GM12873 (cell line): ENCODE measurements at regions not wholly inside any gene's neighbourhood (a gene's known extent, or its start where the extent isn't known, plus 50 kb on each side); places are given as distances from the start of the nearest gene placed in this dataset.

Source experiments
- CTCF ChIP-seq: IDR thresholded peaks from 2 replicates; pipeline ENCODE4 v1.5.1; 2012; ENCODE audit warnings: low read depth, mild to moderate bottlenecking, moderate library complexity, low read length, control low read depth; ENCODE audit not compliant: insufficient read depth; ENCODE audit errors: missing control alignments

GRCh38 chr2:144905956-144906355 lies 386.0 kb upstream of the ZEB2 start:
- no peak for TF ChIP-seq CTCF

GRCh38 chr2:144904612-144905011 lies 384.7 kb upstream of the ZEB2 start:
- TF ChIP-seq CTCF, result no peak

GRCh38 chr2:144896341-144896740 lies 376.4 kb upstream of the ZEB2 start:
- no peak for TF ChIP-seq CTCF

- no peak for TF ChIP-seq CTCF
Measured at GRCh38 chr2:144894612-144895599, 375.0 kb upstream of the ZEB2 start.

DNA sequence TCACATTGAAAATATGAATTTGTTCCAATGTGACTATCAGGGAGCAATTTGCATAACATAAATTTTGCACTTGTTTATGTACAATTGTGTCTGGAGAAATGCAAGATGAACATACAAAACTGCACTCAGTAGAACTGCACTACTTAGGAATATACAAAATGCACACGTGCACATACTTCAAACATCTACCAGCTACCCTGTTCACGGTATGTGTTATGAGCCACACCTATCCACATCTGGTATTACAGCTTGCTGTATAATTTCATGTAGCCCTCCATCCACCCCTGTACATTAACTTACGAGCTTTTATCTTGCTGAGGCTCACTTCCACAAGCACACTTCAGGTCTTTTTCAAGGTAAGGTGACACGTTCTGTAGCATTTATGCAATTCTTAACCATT lies 373.5 kb upstream of the ZEB2 start:
- TF ChIP-seq CTCF, result no peak

DNA sequence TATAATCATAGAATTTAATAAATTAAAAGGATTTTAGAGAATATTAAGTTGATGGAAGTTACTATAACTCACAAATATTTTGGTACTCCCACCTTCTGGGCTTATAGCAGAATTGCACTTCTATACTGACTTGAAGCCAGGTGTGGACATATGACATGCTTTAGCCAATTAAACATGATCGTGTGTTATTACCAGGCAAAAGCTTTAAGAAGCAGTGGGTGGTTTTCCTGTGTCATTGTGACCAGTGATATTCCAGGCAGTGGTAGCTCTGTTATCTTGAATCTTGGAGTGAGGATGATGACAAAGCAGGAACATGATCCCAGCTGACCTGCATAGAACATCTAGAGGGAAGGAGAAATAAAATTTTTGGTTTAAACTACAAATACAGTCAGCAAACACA lies 370.9 kb upstream of the ZEB2 start:
- TF ChIP-seq CTCF, result peak; percentile 18

GRCh38 chr2:144889348-144889747 lies 369.4 kb upstream of the ZEB2 start:
- no peak for TF ChIP-seq CTCF
